ENCODE measurements at regions not wholly inside any gene's neighbourhood (a gene's known extent, or its start where the extent isn't known, plus 50 kb on each side); places are given as distances from the start of the nearest gene placed in this dataset.
A peak's percentile ranks its signal among the peaks of the same experiment; 100 is the strongest.
"Not testable (repeated sequence)": the region's sequence is repeated elsewhere in the genome, so short reads cannot be mapped to it uniquely, and the experiment has no call there.

DNA sequence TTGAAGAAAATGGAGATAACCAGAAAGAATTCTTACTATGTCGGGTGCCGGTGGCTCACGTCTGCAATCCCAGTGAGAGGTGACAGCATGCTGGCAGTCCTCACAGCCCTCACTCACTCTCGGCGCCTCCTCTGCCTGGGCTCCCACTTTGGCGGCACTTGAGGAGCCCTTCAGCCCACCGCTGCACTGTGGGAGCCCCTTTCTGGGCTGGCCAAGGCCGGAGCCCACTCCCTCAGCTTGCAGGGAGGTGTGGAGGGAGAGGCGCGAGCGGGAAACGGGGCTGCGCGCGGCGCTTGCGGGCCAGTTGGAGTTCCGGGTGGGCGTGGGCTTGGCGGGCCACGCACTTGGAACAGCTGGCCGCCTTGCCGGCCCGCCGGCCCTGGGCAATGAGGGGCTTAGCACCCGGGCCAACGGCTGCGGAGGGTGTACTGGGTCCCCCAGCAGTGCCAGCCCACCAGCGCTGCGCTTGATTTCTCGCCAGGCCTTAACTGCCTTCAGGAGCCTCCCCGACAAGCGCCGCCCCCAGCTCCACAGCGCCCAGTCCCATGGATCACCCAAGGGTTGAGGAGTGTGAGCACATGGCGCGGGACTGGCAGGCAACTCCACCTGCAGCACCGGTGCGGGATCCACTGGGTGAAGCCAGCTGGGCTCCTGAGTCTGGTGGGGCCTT, 1672.5 kb upstream of the B3GALT2 start:
- not testable (repeated sequence) for DNase-seq

- DNase-seq, result no peak
These were observed 1671.0 kb upstream of the B3GALT2 start for GRCh38 chr1:194857413-194857812.

DNA sequence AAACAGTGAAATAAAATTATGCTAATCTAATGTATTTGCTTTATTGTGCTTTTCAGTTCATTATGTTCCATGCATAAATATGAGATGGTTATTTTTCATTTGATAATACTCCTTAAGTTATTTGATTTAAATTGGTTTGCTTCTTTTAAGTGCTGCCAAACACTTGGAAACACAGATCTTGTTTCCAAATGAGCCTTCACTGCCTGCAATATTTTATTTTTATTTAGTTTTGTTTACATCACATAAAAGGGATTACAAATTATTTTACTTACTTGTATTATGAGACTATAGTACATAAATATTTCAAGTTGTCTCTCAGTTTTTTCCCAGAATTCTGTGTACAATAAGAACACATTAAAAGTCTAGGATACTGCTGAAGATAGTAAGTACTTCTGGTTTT, 1662.4 kb upstream of the B3GALT2 start:
- no peak for DNase-seq

GRCh38 chr1:194846488-194846887, 1660.1 kb upstream of the B3GALT2 start:
- DNase-seq, result no peak

DNA sequence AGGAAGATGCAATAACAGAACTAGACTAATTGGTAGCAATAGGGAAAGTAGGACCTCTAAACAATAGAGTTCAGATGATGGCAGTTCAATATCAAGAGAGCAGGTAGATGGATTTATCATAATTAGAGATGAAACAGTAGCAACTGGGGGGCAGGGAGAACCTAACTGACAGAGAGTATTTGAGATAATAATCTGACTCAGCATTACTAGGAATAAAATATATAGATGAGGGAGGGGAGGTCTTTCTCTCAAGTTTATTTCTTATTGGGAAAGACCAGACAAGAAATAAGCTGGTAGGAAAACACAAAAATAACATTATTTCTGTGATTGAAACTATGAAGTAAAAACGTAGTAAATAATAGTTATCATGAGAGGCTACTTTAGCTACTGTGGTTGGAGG, 1656.7 kb upstream of the B3GALT2 start:
- no peak for DNase-seq

DNA sequence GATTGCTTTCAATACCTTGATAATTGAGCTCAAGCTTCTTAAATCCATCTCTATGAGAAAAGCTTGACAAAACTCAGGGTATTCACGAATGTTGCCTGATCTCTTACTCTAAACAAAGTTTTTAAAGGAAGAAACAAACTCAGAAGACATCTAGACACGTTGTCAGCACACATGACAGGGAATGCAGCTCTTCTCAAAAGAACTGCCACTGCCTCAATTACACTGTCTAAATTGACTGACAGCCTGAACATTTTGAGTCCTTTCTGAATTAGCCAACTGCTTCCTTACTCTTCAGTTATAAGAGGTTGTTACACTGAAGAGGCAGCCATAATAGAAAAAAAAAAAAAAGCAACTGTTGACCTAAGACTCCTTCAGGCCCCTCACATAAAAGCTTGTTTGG, 1646.7 kb upstream of the B3GALT2 start:
- DNase-seq, result no peak

DNA sequence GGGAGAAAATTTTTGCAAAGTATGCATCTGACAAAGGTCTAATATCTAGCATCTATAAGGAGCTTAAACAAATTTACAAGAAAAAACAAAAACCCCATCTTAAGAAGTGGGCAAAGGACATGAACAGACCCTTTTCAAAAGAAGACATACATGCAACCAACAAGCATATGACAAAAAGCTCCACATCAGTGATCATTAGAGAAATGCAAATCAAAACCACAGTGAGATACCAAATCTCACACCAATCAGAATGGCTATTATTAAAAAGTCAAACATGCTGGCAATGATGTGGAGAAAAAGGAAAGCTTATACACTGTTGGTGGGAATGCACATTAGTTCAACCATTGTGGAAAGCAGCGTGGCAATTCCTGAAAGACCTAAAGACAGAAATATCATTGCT, 1645.2 kb upstream of the B3GALT2 start:
- not testable (repeated sequence) for DNase-seq

DNA sequence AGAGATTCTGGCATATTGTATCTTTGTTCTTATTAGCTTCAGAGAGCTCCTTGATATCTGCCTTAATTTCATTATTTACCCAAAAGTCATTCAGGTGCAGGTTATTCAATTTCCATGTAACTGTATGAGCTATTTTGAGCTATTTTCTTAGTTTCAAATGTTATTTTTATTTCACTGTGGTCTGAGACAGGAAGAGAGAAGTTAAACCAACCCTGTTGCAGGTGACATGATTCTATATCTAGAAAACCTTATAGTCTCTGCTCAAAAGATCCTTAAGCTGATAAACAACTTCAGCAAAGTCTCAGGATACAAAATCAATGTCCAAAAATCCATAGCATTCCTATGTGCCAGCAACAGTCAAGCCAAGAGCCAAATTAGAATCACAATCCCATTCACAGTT, 1644.0 kb upstream of the B3GALT2 start:
- DNase-seq, result peak; percentile 32

- no peak for DNase-seq
These were observed 1643.1 kb upstream of the B3GALT2 start for GRCh38 chr1:194829492-194829891.

- DNase-seq, result no peak
These were observed 1639.0 kb upstream of the B3GALT2 start for GRCh38 chr1:194825382-194825781.

GRCh38 chr1:194821091-194821490, 1634.7 kb upstream of the B3GALT2 start:
- DNase-seq, result no peak

DNA sequence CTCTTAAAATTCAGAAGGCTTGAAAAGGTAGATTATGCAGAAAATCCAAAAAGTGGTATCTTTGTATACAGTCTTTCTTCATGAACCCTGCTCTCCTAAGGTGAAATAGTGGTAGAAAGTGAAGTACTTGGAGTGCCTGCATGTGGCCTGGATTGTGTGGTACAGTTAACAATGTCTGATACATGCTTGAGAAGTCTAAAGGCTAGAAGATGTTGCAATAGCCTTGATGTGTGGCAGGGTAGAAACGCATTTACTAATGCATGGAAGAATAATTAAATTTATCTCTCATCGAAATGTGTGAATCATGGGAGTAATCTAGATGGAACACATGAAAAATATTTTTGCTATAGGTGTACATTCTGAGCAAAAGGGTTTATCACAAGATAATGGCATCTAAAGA, 1632.3 kb upstream of the B3GALT2 start:
- no peak for DNase-seq

DNA sequence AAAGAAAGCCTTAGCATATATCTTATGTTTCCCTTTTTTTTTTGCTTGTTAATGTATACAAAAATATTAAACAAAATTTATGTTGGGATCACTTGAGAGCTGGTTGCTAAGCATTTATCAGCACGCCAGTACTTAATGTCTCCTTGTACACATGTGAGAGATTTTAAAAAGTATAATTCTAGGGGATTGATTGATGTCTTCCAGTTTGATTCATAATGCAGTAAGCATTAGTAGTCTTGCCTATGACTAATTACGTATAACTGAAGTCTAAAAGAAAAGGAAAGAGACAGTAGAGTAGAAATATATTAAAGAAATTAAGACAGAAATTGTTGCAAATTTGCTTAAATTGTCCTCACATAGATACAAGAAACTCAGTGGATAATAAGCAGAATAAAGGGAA, 1630.4 kb upstream of the B3GALT2 start:
- DNase-seq, result no peak

- no peak for DNase-seq
These were observed 1626.7 kb upstream of the B3GALT2 start for GRCh38 chr1:194813096-194813495.

- no peak for DNase-seq
These were observed 1623.3 kb upstream of the B3GALT2 start for GRCh38 chr1:194809665-194810064.

DNA sequence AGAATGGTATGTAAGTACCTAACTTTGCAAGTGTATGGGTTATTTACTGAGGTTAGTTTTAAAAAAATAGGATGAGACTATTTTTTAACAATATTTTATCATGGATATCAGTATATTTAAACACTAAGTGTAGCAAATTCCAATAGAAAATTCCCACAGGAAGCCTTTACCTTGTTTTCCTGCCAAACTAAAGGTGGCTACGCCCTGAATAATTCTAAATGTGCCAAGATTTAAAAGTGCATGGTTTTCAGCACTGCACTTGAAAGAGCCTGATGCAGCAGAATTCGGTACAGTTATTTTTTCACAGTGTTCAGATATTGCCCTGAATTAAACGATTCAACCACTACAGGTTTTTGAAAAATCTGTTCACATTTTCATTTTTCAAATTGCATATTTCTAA, 1622.8 kb upstream of the B3GALT2 start:
- no peak for DNase-seq

GRCh38 chr1:194807530-194808220, 1621.3 kb upstream of the B3GALT2 start:
- DNase-seq, result no peak

- no peak for DNase-seq
These were observed 1616.2 kb upstream of the B3GALT2 start for GRCh38 chr1:194802572-194802971.

DNA sequence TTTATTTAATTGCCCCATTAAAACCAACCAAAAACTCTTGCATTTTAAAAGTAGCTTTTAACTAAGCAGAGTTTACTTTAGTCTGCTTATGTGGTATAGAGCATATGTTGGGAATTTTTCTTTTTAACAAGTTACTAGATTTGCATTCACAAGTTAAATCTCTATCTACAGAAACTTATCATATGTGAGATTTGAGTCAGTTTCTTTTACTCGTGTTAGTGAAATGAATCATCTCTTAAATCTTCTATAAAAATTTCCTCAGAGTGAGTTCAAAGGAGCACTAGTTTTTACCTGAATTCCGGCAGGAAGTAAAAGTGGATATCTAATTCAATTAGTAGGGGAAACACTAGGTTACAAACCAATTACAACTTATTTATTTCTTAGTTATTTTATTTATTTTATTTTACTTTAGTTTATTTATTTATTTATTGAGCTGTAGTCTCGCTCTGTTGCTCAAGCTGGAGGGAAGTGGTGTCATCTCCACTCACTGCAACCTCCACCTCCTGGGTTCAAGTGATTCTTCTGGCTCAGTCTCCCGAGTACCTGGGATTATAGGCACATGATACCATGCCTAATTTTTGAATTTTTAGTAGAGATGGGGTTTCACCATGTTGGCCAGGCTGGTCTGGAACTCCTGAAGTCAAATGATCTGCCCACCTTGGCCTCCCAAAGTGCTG, 1609.6 kb upstream of the B3GALT2 start:
- DNase-seq, result no peak

- no peak for DNase-seq
These were observed 1600.6 kb upstream of the B3GALT2 start for GRCh38 chr1:194787001-194787400.

- DNase-seq, result no peak
These were observed 1599.6 kb upstream of the B3GALT2 start for GRCh38 chr1:194786027-194786426.

GRCh38 chr1:194776657-194777056, 1590.2 kb upstream of the B3GALT2 start:
- DNase-seq, result no peak

DNA sequence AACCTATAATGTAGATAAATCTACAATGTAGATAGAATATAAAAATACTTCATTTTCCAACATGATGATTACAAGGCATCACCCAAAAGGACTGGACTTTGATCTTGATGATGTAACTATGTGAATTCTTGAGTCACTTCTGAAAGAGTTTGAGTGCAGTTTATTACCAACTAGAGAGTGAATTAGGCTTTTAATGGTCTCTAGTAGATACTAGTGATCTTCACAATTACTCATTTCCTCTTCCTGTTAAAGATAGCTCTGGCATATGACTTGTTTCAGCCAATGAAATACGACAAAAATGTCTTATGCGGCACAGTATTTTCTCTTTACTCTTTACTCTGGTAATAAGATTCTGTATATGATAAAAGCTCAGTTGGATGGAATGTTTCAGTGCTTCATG, 1588.1 kb upstream of the B3GALT2 start:
- DNase-seq, result no peak

Data from RPMI8226 (cell line).